ENCODE measurements at regions not wholly inside any gene's neighbourhood (a gene's known extent, or its start where the extent isn't known, plus 50 kb on each side); places are given as distances from the start of the nearest gene placed in this dataset.

DNA sequence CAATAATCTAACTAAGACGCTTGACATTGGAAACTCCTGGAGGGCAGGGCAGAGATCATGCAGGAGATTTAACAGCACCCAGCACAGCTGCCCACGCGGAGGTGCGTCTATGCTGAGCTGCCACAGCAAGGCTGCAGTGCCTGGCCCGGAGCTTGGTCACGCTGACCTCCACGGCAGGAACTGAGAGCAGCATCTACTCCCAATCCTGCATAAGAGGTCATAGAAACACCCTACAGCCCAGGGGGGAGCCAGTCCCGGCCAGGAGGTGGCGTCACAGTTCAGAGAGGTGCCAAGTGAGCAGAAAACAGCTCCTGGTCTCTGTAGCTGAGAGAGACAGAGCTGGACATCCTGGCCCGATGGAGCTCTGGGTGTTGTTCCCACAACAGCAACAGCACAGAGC lies 121.1 kb upstream of the TMEM45B start:
- peaks cover 0 to 6% (median 3%) of the 10 kb centered on the region in 3 donors for H3K4me1 Mint-ChIP-seq
- H3K4me3 Mint-ChIP-seq = no peak overlapping the region
- no peaks in the 10 kb centered on the region for H3K36me3 Mint-ChIP-seq
- H3K27ac Mint-ChIP-seq = no peak overlapping the region
- peaks cover 0 to 1% (median 0%) of the 10 kb centered on the region in 3 donors for H3K9me3 Mint-ChIP-seq
- peaks cover 8% of the 10 kb centered on the region for H3K27me3 Mint-ChIP-seq

DNA sequence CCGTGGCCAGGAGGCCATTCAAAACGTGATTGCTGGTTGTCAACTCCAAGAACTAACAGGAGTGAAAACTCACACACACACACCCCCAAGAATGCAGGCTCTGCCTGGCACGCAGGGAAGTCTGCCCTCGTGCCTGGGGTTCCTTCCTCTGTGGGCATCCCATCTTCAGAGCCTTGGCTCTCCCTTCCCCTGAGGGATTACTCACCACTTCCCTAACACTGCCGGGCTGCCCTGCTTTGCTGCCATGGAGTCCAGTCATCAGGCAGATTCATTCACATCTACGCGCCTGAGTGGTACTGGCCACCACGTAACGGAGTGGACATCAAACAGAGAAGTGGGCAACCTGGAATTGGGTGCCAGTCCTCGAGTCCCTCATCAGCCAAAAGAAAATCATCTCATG lies 120.7 kb upstream of the TMEM45B start:
- H3K9me3 Mint-ChIP-seq = peaks cover 0 to 1% (median 0%) of the 10 kb centered on the region in 3 donors
- no peak overlapping the region for H3K27ac Mint-ChIP-seq
- peak overlapping the region in 1 of 4 donors; percentile 71 for H3K4me3 Mint-ChIP-seq

DNA sequence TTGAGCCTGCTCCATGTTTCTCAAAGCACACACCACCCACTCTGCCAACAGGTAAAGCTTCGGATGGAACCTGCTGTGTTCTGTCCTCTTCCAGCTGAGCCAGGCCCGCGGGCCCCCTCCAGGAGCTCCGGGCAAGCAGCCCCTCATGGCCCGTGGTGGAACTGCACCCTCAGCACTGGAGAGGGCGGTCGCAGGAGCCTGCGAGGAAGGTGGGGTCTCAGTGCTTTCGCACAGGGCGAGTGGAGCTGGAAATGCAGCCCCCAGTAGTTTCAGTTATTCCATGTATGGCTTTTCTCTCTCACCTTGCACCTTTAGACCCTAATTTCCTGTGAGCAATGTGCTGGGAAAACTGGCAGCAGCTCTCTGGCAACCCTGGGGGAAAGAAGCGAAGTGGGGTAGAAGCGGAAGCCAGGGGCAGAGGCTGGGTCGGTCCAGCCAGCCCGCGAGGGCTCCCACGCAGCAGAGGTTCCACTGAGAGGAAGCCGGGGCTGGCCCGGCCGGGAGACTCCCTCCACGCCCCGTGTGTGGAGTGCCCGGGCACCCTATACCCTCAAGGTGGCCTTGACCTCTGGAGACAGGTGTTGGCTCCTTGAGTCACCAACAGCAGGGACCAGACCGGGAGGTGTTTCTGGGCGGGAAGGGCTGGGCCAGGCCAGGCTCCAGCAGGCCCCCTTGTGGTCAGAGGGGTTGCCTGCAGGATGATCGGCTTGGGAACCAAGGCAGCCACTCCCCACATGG lies 119.9 kb upstream of the TMEM45B start:
- H3K27ac Mint-ChIP-seq = no peak overlapping the region
- H3K9me3 Mint-ChIP-seq = peaks cover 0 to 1% (median 0%) of the 10 kb centered on the region in 3 donors
- no peaks in the 10 kb centered on the region for H3K36me3 Mint-ChIP-seq
- H3K4me1 Mint-ChIP-seq = peaks cover 0 to 6% (median 3%) of the 10 kb centered on the region in 3 donors
- H3K4me3 Mint-ChIP-seq = peak overlapping the region; percentile 45 to 88 (median 82)
- H3K27me3 Mint-ChIP-seq = peaks cover 8% of the 10 kb centered on the region

More for the DNA sequence above, 120.7 kb upstream of the TMEM45B start:
- peaks cover 0 to 6% (median 3%) of the 10 kb centered on the region in 3 donors for H3K4me1 Mint-ChIP-seq
- peaks cover 8% of the 10 kb centered on the region for H3K27me3 Mint-ChIP-seq
- no peaks in the 10 kb centered on the region for H3K36me3 Mint-ChIP-seq

DNA sequence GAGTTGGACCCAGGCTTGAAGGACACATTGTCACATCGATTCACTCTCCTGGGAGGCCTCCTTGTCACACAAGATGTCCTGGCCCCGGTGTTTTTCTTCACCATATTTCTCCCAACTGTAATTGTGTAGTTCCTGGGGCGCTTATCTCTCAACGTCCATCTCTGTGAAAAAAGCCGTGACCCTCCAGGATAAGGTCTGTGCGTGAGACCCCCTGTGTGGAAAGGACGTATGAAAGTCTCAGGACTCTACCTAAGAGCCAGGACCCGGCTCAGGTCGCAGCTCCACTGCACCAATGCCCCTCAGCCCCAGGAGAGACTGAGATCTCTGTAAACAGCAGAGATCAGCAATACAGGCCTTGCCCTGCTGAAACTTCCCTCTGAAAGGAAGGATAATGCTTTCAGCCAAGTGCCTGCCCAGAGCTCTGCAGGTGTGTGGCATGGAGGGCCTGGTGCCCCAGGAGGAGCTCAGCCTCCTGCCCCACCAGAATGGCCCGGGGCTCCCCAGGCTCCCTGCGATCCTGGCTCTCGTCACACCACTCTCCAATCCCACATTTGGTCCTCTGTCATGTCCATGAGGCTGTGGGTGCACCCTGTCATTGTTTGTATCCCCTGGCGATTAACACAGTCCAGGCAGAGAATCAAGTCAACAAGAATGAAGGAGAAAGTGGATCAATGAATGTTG lies 119.2 kb upstream of the TMEM45B start:
- H3K27ac Mint-ChIP-seq = no peak overlapping the region
- no peaks in the 10 kb centered on the region for H3K36me3 Mint-ChIP-seq
- peak overlapping the region in 2 of 4 donors; percentile 78 to 85 for H3K4me3 Mint-ChIP-seq
- peaks cover 0 to 6% (median 3%) of the 10 kb centered on the region in 3 donors for H3K4me1 Mint-ChIP-seq
- peaks cover 8% of the 10 kb centered on the region for H3K27me3 Mint-ChIP-seq
- peaks cover 0 to 1% (median 0%) of the 10 kb centered on the region in 3 donors for H3K9me3 Mint-ChIP-seq

DNA sequence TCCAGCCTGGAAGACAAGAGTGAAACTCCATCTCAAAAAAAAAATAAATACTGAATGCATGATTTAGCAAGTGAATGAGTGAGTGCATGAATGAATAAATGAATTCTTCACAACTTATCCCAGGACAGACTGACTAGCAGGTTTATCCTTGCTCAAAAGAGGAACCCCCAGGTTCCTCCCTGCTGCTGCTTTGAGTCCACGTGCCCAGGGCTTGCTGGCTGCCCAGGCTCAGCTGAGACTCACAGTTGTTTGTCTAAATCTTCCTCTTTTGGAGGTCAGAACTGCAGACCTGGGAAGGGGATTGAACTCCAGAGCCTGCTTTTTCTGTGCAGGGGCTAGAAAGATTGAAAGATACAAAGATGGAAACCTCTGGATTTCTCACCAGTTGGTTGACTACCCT lies 117.4 kb upstream of the TMEM45B start:
- Mint-ChIP-seq H3K27me3 (peaks cover 10% of the 10 kb centered on the region), H3K9me3 (peaks cover 0 to 1% (median 0%) of the 10 kb centered on the region in 3 donors), H3K4me1 (peaks cover 0 to 3% (median 3%) of the 10 kb centered on the region in 3 donors), H3K27ac (no peak overlapping the region), H3K36me3 (no peaks in the 10 kb centered on the region), H3K4me3 (no peak overlapping the region)

DNA sequence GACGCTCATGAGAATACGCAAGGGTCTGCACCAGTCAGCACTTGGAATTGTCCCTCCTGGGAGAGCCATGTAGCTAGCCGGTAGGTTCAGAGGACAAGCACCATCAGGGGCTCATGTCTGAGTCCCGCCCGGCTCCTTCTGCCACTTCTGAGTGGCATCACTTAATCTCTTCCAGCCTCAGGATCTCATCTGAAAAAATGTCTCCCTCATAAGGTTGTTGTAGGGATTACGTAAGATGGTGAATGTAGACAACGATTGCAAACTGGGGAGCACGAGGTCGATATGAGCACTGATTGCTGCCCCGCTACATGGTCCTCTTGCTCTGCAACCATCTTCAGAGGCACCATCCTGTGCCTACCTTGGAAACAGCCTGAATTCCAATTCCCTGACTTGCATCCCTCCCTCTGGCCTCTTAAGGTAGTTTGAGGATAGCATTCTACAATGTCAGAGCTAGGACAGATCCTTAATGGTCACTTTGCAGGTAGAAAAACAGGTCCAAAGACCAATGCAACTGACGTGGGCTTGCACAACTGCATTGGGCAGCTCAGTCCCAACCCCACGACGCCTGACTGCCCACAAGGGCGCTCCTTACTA lies 115.8 kb upstream of the TMEM45B start:
- H3K4me3 Mint-ChIP-seq = no peak overlapping the region
- peaks cover 0 to 3% (median 0%) of the 10 kb centered on the region in 3 donors for H3K4me1 Mint-ChIP-seq

DNA sequence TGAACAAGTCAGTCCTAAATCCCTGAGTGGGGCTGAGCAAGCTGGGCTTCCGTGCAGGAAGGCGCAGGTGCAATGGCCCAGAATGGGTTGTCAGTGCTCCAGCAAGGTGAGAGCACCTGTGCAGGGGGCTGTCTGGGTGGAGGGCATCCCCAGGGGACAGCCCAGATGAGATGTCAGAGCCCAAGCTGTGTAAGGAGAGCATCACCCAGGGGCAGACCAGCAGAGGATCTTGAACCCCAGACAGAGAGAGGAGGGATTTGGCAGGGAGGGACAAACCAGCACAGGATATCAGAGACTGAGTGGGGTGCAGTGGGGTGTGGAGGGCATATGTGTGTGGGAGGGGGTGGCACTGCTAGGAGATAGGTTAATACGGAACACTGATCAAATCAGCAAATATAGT lies 114.9 kb upstream of the TMEM45B start:
- Mint-ChIP-seq H3K4me1 (no peaks in the 10 kb centered on the region), H3K27ac (no peak overlapping the region), H3K4me3 (no peak overlapping the region), H3K27me3 (peaks cover 9% of the 10 kb centered on the region), H3K36me3 (no peaks in the 10 kb centered on the region), H3K9me3 (peaks cover 0 to 1% (median 0%) of the 10 kb centered on the region in 3 donors)

More for the DNA sequence above, 115.8 kb upstream of the TMEM45B start:
- Mint-ChIP-seq H3K27ac (no peak overlapping the region), H3K36me3 (no peaks in the 10 kb centered on the region), H3K9me3 (peaks cover 0 to 1% (median 0%) of the 10 kb centered on the region in 3 donors), H3K27me3 (peaks cover 12% of the 10 kb centered on the region)

DNA sequence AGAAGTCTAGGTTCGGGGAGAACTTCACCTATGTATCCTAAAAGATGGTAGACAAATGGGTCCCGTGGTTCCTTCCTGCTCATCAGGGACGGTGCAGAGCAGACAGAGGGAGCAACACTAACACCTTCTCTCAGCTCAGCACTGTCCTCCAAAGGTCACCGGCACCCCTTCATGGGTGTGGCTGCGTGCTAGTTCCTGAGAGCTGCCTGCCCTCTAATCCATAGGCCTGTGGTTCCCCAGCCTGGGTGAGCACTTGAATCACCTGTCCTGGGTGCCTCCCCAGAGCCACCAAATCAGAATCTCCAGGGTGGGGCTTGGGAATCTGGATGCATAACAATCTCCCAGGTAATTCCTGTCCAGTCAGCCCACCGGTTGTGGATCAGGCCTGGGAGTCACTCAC lies 113.9 kb upstream of the TMEM45B start:
- no peak overlapping the region for H3K4me3 Mint-ChIP-seq
- H3K27ac Mint-ChIP-seq = no peak overlapping the region
- no peaks in the 10 kb centered on the region for H3K4me1 Mint-ChIP-seq
- H3K27me3 Mint-ChIP-seq = peaks cover 8% of the 10 kb centered on the region
- H3K36me3 Mint-ChIP-seq = no peaks in the 10 kb centered on the region
- peaks cover 0 to 5% (median 0%) of the 10 kb centered on the region in 3 donors for H3K9me3 Mint-ChIP-seq

DNA sequence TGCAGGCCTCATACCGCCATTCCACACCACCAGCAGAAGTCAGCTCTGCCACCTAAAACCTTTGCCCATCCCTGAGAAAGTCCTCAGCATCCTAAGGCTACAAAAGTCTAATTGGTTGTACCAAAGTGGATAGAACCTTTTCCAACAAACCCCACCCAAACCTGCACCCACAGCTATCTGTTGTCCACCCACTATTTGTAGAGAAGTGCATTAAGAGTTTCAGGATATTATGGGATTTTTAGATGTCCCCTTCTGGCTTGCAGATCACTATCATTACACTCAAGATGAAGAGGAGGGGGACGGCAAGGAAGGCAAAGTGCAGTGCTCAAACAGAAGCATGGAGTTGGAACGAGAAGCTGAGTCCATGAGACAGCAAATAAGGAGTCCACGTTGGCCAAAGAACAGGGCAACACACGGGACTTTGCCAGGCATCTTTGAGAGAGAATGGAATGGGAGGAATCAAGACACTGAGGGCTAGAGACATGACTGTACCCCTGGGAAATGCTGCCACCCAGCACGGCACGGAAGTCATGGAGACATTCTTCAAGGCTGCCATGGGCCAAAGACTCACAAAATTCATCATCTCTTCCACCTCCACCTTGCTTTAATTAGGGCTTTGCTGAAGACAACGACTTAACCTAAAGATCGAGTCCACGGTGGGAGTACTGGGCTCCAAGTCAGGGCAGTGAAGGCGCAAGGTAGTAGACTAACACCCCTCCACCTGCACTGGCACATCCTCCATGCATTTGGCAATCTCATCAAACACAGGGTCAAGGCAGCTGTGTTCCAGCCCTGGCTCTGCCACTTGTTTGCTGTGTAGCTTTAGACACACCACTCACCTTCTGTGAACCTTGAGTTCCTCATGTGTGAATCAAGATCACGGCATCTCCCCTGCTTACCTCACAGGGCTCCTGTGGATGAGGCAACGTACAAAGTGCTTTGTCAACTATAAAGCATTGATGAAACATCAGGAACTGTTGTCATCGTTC lies 112.9 kb upstream of the TMEM45B start:
- Mint-ChIP-seq H3K9me3 (peaks cover 0 to 3% (median 0%) of the 10 kb centered on the region in 3 donors), H3K36me3 (no peaks in the 10 kb centered on the region), H3K4me3 (no peak overlapping the region), H3K27ac (no peak overlapping the region), H3K27me3 (peaks cover 8% of the 10 kb centered on the region), H3K4me1 (no peaks in the 10 kb centered on the region)

DNA sequence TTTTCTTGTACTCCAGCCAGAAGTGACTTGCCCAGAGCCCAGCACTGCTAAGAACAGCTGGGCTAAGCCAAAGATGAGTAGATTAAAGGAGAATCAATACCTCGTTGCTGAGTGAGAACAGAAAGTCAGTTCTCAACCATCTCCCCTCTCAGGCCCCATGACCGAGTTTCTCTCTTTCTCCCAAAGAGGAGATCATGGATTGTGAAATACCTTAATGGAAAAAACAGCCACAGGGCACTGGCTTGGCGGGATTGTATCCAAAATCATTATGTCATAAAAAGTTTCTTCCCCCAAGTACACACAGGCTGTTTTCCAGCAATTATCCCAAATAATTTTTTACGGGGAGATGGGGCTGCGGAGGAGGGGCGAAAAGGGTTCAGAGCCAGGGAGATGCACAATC lies 111.8 kb upstream of the TMEM45B start:
- no peak overlapping the region for H3K4me3 Mint-ChIP-seq
- no peaks in the 10 kb centered on the region for H3K4me1 Mint-ChIP-seq
- H3K27ac Mint-ChIP-seq = no peak overlapping the region
- H3K36me3 Mint-ChIP-seq = no peaks in the 10 kb centered on the region
- peaks cover 8% of the 10 kb centered on the region for H3K27me3 Mint-ChIP-seq
- H3K9me3 Mint-ChIP-seq = peaks cover 0 to 3% (median 0%) of the 10 kb centered on the region in 3 donors

DNA sequence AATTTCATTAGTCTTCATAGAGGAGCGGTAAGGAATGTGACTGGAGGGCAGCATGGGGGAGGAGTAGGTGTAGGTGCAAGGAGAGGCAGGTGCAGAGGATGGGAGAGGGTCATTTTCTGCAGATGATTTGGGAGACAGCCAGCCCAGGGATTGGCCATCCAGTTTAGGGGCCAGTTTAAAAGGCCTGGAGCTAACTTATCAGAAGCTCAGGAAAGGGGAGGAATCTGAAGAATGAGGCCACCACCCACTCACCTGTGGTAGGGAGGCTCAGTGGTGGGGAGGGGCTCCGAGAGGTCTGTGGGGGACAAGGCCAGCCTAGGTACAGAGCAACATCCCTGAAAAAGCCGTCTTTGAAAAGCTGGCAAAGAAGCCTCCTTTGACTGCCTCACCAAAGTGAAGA lies 110.8 kb upstream of the TMEM45B start:
- Mint-ChIP-seq H3K27ac (no peak overlapping the region), H3K9me3 (peaks cover 0 to 3% (median 0%) of the 10 kb centered on the region in 3 donors), H3K27me3 (peaks cover 8% of the 10 kb centered on the region), H3K4me3 (no peak overlapping the region), H3K36me3 (no peaks in the 10 kb centered on the region), H3K4me1 (no peaks in the 10 kb centered on the region)

DNA sequence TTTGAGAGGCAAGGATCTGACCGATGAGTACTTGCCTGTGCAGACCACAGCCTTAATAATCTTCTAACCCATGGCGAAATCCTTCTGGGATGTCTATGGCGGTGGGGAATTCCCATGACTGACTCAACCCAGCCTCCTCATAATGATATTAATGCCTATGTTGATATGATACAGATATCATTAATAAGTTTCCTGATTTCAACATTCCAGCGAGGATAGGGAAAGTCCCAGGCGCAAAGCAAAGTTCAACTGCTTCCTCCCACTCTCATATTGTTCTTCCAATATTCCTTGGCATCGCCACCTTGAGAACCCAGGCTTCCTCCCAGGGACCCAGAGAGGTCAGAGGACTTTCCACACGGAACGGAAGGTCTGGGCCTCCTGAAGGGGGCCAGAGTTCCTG lies 110.3 kb upstream of the TMEM45B start:
- no peak overlapping the region for H3K4me3 Mint-ChIP-seq
- peaks cover 0 to 3% (median 0%) of the 10 kb centered on the region in 3 donors for H3K9me3 Mint-ChIP-seq
- no peak overlapping the region for H3K27ac Mint-ChIP-seq
- no peaks in the 10 kb centered on the region for H3K4me1 Mint-ChIP-seq
- no peaks in the 10 kb centered on the region for H3K36me3 Mint-ChIP-seq
- peaks cover 8% of the 10 kb centered on the region for H3K27me3 Mint-ChIP-seq

DNA sequence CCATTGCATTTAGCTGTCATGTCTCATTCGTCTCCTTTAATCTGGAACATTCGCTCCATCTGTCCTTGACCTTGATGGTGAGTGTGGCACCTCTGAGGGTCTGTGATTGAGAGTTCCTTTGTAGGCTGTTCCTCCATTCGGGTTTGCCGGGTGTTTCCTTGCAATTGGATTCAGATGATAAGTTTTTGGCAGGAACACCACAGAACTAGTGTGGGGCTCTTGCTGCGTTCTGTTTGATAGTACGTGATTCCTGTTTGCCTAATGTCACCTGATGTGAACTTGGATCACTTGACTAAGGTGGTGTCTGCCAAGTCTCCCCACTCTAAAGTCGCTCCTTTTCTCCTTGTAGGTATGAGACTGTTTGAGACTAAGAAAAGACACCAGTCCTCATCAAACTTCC lies 109.7 kb upstream of the TMEM45B start:
- peaks cover 0 to 3% (median 0%) of the 10 kb centered on the region in 3 donors for H3K9me3 Mint-ChIP-seq
- no peaks in the 10 kb centered on the region for H3K36me3 Mint-ChIP-seq
- H3K27ac Mint-ChIP-seq = no peak overlapping the region
- no peaks in the 10 kb centered on the region for H3K4me1 Mint-ChIP-seq
- no peak overlapping the region for H3K4me3 Mint-ChIP-seq
- peaks cover 8% of the 10 kb centered on the region for H3K27me3 Mint-ChIP-seq

DNA sequence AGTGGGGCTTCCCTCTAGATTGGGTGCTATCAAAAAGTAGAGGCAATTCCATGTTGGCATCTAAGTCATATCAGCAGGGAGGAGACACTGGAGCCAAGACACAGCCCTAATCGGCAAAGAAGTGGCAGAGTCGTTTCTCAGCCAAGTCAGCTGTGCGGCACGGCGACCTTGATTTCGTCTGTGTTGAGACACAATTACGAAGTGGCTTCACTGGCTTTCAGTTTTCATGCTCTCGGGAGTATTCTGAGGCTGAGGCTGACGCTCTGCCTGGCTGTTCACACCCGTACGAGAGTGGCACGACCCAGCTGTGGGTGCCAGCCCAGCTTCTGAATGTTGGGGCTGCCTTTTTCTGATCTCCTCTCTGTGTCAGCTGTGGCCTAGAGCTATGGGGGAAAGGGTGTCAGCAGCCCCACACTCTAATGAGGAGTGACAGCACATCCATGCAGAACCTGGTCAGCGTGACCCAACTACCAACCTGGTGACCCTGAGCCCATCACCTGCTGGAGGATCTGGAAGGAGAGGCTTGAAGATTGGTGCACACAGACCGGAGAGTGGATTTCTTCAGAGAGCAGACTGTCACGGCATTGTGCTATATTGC lies 105.7 kb upstream of the TMEM45B start:
- peaks cover 0 to 3% (median 0%) of the 10 kb centered on the region in 3 donors for H3K9me3 Mint-ChIP-seq
- peaks cover 6% of the 10 kb centered on the region for H3K27me3 Mint-ChIP-seq
- H3K4me3 Mint-ChIP-seq = no peak overlapping the region
- no peaks in the 10 kb centered on the region for H3K36me3 Mint-ChIP-seq
- H3K4me1 Mint-ChIP-seq = no peaks in the 10 kb centered on the region
- H3K27ac Mint-ChIP-seq = no peak overlapping the region
